ENCODE measurements at regions not wholly inside any gene's neighbourhood (a gene's known extent, or its start where the extent isn't known, plus 50 kb on each side); places are given as distances from the start of the nearest gene placed in this dataset.

GRCh38 chr10:129258283-129258923, 208.6 kb upstream of the MGMT start:
- TF ChIP-seq CTCF (IDR thresholded peaks at IDR 0.05; ENCODE audit: low read length), result no peak
- no peak for TF ChIP-seq EZH2 (IDR thresholded peaks at IDR 0.05; ENCODE audit: borderline replicate concordance, low read length)

GRCh38 chr10:129259128-129259815, 207.8 kb upstream of the MGMT start:
- no peaks in the 10 kb centered on the region for H3K36me3 ChIP-seq (ENCODE audit: insufficient read depth, low read length)
- no peaks in the 10 kb centered on the region for H3F3A ChIP-seq (ENCODE audit: insufficient read depth, low read length)
- no peak overlapping the region for H3K4me2 ChIP-seq (ENCODE audit: low read length)
- no peaks in the 10 kb centered on the region for H3K4me1 ChIP-seq (ENCODE audit: insufficient read depth, low read length, severe bottlenecking)
- H3K9me2 ChIP-seq (ENCODE audit: low read depth, low read length), result no peaks in the 10 kb centered on the region
- H4K20me1 ChIP-seq (ENCODE audit: insufficient read depth, low read length), result no peaks in the 10 kb centered on the region
- no peaks in the 10 kb centered on the region for H3K27me3 ChIP-seq (ENCODE audit: insufficient read depth, low read length)
- H2AFZ ChIP-seq (ENCODE audit: low read length), result no peak overlapping the region
- H3K9me3 ChIP-seq (ENCODE audit: low read length), result no peaks in the 10 kb centered on the region
- no peak for TF ChIP-seq CTCF (IDR thresholded peaks at IDR 0.05; ENCODE audit: low read length)
- no peak overlapping the region for H3K27ac ChIP-seq (ENCODE audit: low read depth, low read length, poor library complexity, severe bottlenecking)
- no peak overlapping the region for H3K4me3 ChIP-seq (ENCODE audit: low read depth, low read length, poor library complexity, severe bottlenecking)
- H3K9ac ChIP-seq (ENCODE audit: low read length), result no peak overlapping the region
- H3K79me2 ChIP-seq (ENCODE audit: insufficient read depth, low read length), result no peaks in the 10 kb centered on the region

More at GRCh38 chr10:129258283-129258923, 208.6 kb upstream of the MGMT start:
- Histone ChIP-seq H2AFZ (ENCODE audit: low read length) (no peak overlapping the region), H3K9ac (ENCODE audit: low read length) (no peak overlapping the region), H3K27me3 (ENCODE audit: insufficient read depth, low read length) (no peaks in the 10 kb centered on the region), H3K4me1 (ENCODE audit: insufficient read depth, low read length, severe bottlenecking) (no peaks in the 10 kb centered on the region), H3K79me2 (ENCODE audit: insufficient read depth, low read length) (no peaks in the 10 kb centered on the region), H3K4me2 (ENCODE audit: low read length) (no peak overlapping the region), H3K9me2 (ENCODE audit: low read depth, low read length) (no peaks in the 10 kb centered on the region), H3K27ac (ENCODE audit: low read depth, low read length, poor library complexity, severe bottlenecking) (no peak overlapping the region), H4K20me1 (ENCODE audit: insufficient read depth, low read length) (no peaks in the 10 kb centered on the region), H3F3A (ENCODE audit: insufficient read depth, low read length) (no peaks in the 10 kb centered on the region), H3K4me3 (ENCODE audit: low read depth, low read length, poor library complexity, severe bottlenecking) (no peak overlapping the region), H3K36me3 (ENCODE audit: insufficient read depth, low read length) (no peaks in the 10 kb centered on the region), H3K9me3 (ENCODE audit: low read length) (no peaks in the 10 kb centered on the region)

DNA sequence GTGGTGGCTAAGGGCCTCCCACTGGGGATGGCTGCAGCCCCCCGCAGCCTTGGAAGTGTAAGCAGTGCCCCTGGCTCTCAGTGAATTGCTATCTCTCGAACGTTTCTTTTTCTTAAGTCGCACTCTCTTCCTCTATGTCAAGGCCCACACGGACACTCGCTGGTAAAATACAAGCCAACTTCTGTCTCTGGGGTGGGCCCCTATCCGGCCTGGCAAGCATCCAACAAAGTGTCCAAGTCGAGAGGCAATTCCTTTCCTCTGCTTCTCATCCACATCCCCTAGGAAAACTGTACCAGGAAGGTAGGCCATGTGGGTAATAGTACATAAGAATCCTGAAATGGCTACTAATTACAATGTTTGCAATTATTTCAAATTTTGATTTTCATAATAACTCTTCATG, 194.9 kb upstream of the MGMT start:
- Histone ChIP-seq H3F3A (ENCODE audit: insufficient read depth, low read length) (no peaks in the 10 kb centered on the region), H3K9me2 (ENCODE audit: low read depth, low read length) (no peaks in the 10 kb centered on the region), H3K79me2 (ENCODE audit: insufficient read depth, low read length) (no peaks in the 10 kb centered on the region), H2AFZ (ENCODE audit: low read length) (no peak overlapping the region), H3K9me3 (ENCODE audit: low read length) (no peaks in the 10 kb centered on the region), H4K20me1 (ENCODE audit: insufficient read depth, low read length) (no peaks in the 10 kb centered on the region), H3K4me1 (ENCODE audit: insufficient read depth, low read length, severe bottlenecking) (no peaks in the 10 kb centered on the region), H3K36me3 (ENCODE audit: insufficient read depth, low read length) (no peaks in the 10 kb centered on the region), H3K4me2 (ENCODE audit: low read length) (no peak overlapping the region), H3K27me3 (ENCODE audit: insufficient read depth, low read length) (0 out of 2 replicates have a peak, but pooled peaks cover 6% of the 10 kb centered on the region), H3K4me3 (ENCODE audit: low read depth, low read length, poor library complexity, severe bottlenecking) (no peak overlapping the region), H3K27ac (ENCODE audit: low read depth, low read length, poor library complexity, severe bottlenecking) (no peak overlapping the region), H3K9ac (ENCODE audit: low read length) (no peak overlapping the region)
- no peak for TF ChIP-seq EZH2 (IDR thresholded peaks at IDR 0.05; ENCODE audit: borderline replicate concordance, low read length)
- no peak for TF ChIP-seq CTCF (IDR thresholded peaks at IDR 0.05; ENCODE audit: low read length)
